CD4-positive, alpha-beta T cell treated with Interleukin-17A for 1 hour (primary cell): ENCODE measurements at regions not wholly inside any gene's neighbourhood (a gene's known extent, or its start where the extent isn't known, plus 50 kb on each side); places are given as distances from the start of the nearest gene placed in this dataset.

Experiments
- DNase-seq: peaks from one replicate; pipeline ENCODE4 v3.0.0-alpha.2; 2020

GRCh38 chr18:77522051-77522675 lies 272.5 kb downstream of the GALR1 start:
- DNase-seq: no peak

GRCh38 chr18:77524909-77525308 lies 275.3 kb downstream of the GALR1 start:
- no peak for DNase-seq

- no peak for DNase-seq
Measured at GRCh38 chr18:77526962-77527361, 277.3 kb downstream of the GALR1 start.

GRCh38 chr18:77528872-77529271 lies 279.2 kb downstream of the GALR1 start:
- DNase-seq: no peak

- no peak for DNase-seq
Measured at GRCh38 chr18:77529492-77530176, 280.0 kb downstream of the GALR1 start.

- DNase-seq: no peak
Measured at GRCh38 chr18:77530732-77531131, 281.1 kb downstream of the GALR1 start.

GRCh38 chr18:77539860-77540259 lies 290.2 kb downstream of the GALR1 start:
- DNase-seq: no peak

GRCh38 chr18:77544792-77545191 lies 295.1 kb downstream of the GALR1 start:
- DNase-seq: no peak

- no peak for DNase-seq
Measured at GRCh38 chr18:77547757-77548156, 298.1 kb downstream of the GALR1 start.

- no peak for DNase-seq
Measured at GRCh38 chr18:77548790-77549420, 299.3 kb downstream of the GALR1 start.

GRCh38 chr18:77550625-77551024 lies 301.0 kb downstream of the GALR1 start:
- DNase-seq: no peak

GRCh38 chr18:77551055-77551454 lies 301.4 kb downstream of the GALR1 start:
- no peak for DNase-seq

- no peak for DNase-seq
Measured at GRCh38 chr18:77552945-77553344, 303.3 kb downstream of the GALR1 start.

GRCh38 chr18:77554061-77554460 lies 304.4 kb downstream of the GALR1 start:
- DNase-seq: no peak

GRCh38 chr18:77557046-77557587 lies 307.5 kb downstream of the GALR1 start:
- DNase-seq: no peak

GRCh38 chr18:77559274-77559910 lies 309.7 kb downstream of the GALR1 start:
- no peak for DNase-seq

- no peak for DNase-seq
Measured at GRCh38 chr18:77560341-77560992, 310.8 kb downstream of the GALR1 start.

- no peak for DNase-seq
Measured at GRCh38 chr18:77566604-77567003, 317.0 kb downstream of the GALR1 start.

GRCh38 chr18:77567205-77567604 lies 317.6 kb downstream of the GALR1 start:
- DNase-seq: no peak

GRCh38 chr18:77571743-77572142 lies 322.1 kb downstream of the GALR1 start:
- no peak for DNase-seq

GRCh38 chr18:77572537-77572936 lies 322.9 kb downstream of the GALR1 start:
- no peak for DNase-seq

- DNase-seq: no peak
Measured at GRCh38 chr18:77573571-77573970, 323.9 kb downstream of the GALR1 start.

- DNase-seq: no peak
Measured at GRCh38 chr18:77590943-77591515, 341.4 kb downstream of the GALR1 start.
